ENCODE measurements at regions not wholly inside any gene's neighbourhood (a gene's known extent, or its start where the extent isn't known, plus 50 kb on each side); places are given as distances from the start of the nearest gene placed in this dataset.

GRCh38 chr3:177337541-177338331, 140.5 kb upstream of the TBL1XR1 start:
- no peak for TF ChIP-seq CTCF (IDR thresholded peaks at IDR 0.05)
- TF ChIP-seq POLR2A (IDR thresholded peaks at IDR 0.05), result no peak

Data from heart left ventricle (tissue), 13 donors.